ENCODE measurements at regions not wholly inside any gene's neighbourhood (a gene's known extent, or its start where the extent isn't known, plus 50 kb on each side); places are given as distances from the start of the nearest gene placed in this dataset.

DNA sequence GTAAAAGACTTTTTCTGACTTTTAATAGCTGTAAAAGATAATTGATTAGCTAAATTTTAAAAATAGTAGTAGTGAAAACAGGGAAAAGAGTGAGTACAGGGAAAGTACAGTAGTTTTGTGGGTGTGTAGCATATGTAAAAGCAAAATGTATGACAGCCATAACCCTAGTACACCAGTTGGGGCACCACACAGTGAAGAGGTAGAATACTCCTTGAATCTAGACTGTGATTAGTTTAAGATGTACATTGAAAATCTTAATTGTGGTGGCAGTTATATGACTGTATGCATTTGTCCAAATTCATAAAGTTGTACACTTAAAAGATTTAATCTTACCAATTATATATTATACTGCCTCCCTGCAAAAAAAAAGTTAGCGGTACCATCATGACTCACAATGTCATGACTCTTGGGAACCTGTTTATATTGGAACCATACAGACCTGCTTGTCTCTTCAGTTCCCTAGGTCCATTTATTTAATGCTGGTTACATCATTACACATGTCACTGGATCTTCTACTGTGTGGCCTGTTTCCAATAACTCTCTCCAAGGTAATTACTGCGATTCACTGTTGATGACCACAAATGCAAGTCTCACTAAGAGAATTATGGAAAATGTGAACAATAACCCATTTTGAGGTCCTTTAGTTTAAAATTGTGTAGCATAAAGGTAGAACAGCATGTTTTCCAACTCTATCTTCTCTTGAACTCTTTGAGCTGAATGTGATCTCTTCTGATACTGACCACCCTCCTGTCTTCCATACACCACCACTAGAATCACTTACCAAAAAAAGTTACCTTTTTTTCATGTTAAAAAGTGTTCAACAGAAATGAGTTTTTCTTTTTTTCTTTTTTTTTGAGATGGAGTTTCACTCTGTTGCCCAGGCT, 264.2 kb upstream of the AMIGO2 start:
- TF ChIP-seq FOXP2 (optimal IDR thresholded peaks at IDR 0.05; ENCODE audit: borderline replicate concordance, extremely low read depth, extremely low read length, insufficient read depth) (no peak), SIN3A (IDR thresholded peaks at IDR 0.05; ENCODE audit: borderline replicate concordance, insufficient read depth, low read length) (no peak), POLR2AphosphoS5 (IDR thresholded peaks at IDR 0.05; ENCODE audit: low read depth, low read length) (no peak), TAF1 (IDR thresholded peaks at IDR 0.05; ENCODE audit: borderline replicate concordance, insufficient read depth, low read length) (no peak)
- TF ChIP-seq, protein P1, sequence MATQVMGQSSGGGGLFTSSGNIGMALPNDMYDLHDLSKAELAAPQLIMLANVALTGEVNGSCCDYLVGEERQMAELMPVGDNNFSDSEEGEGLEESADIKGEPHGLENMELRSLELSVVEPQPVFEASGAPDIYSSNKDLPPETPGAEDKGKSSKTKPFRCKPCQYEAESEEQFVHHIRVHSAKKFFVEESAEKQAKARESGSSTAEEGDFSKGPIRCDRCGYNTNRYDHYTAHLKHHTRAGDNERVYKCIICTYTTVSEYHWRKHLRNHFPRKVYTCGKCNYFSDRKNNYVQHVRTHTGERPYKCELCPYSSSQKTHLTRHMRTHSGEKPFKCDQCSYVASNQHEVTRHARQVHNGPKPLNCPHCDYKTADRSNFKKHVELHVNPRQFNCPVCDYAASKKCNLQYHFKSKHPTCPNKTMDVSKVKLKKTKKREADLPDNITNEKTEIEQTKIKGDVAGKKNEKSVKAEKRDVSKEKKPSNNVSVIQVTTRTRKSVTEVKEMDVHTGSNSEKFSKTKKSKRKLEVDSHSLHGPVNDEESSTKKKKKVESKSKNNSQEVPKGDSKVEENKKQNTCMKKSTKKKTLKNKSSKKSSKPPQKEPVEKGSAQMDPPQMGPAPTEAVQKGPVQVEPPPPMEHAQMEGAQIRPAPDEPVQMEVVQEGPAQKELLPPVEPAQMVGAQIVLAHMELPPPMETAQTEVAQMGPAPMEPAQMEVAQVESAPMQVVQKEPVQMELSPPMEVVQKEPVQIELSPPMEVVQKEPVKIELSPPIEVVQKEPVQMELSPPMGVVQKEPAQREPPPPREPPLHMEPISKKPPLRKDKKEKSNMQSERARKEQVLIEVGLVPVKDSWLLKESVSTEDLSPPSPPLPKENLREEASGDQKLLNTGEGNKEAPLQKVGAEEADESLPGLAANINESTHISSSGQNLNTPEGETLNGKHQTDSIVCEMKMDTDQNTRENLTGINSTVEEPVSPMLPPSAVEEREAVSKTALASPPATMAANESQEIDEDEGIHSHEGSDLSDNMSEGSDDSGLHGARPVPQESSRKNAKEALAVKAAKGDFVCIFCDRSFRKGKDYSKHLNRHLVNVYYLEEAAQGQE (IDR thresholded peaks at IDR 0.05; ENCODE audit: insufficient read depth in 1 of 2, low read depth in 2 of 2, low read length in 2 of 2) = no peak

DNA sequence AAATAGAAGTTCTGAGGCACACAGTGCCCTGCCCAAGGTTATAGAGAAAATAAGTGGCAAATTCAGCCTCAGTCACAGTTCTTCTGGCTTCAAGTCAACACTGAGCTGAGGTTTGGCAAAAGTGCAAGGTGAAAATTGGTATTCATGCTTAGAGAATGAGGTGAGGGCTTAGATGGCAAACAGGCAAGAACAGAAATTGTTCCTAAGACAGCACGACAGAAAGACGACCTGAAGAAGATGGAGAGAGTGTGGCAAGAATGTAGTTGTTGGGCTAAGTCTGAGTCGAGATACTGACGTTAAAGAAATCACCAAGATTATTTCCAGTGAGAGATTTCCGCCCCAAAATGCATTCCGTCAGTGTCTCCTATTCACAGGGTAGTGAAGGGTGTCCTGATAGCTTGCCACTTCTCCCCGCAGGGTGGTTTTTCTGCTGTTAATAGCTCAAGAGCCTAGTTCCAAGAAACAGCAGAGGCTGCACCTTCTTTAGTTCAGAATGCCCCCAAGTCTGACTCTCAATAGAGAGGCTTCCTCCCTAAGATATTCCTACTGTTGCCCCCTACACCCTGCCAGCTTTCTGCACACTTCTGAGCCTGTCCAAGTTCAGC, 260.8 kb upstream of the AMIGO2 start:
- no peak for TF ChIP-seq SIN3A (IDR thresholded peaks at IDR 0.05; ENCODE audit: borderline replicate concordance, insufficient read depth, low read length)
- TF ChIP-seq, protein P1 (IDR thresholded peaks at IDR 0.05; ENCODE audit: insufficient read depth in 1 of 2, low read depth in 2 of 2, low read length in 2 of 2) = no peak

DNA sequence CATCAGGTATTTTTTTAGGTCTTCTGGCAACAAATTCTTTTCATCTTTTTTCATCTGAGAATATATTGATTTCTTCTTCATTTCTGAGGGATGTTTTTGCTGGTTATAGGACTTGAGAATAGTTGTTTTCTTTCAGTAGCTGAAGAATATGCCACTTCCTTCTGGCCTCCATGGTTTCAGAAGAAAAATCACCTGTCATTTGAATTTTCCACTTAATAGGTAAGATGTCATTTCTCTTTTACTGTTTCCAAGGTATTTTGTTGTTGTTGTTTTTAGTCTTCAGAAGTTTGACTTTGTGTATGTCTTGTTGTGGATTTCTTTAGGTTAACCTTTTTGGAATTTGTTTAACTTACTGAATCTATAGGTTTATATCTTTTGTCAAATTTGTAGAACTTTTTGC, 257.8 kb upstream of the AMIGO2 start:
- TF ChIP-seq, protein P1 (IDR thresholded peaks at IDR 0.05; ENCODE audit: insufficient read depth in 1 of 2, low read depth in 2 of 2, low read length in 2 of 2) = no peak
- TF ChIP-seq TAF1 (IDR thresholded peaks at IDR 0.05; ENCODE audit: borderline replicate concordance, insufficient read depth, low read length) (no peak), POLR2AphosphoS5 (IDR thresholded peaks at IDR 0.05; ENCODE audit: low read depth, low read length) (no peak), FOXP2 (optimal IDR thresholded peaks at IDR 0.05; ENCODE audit: borderline replicate concordance, extremely low read depth, extremely low read length, insufficient read depth) (no peak), SIN3A (IDR thresholded peaks at IDR 0.05; ENCODE audit: borderline replicate concordance, insufficient read depth, low read length) (no peak)

DNA sequence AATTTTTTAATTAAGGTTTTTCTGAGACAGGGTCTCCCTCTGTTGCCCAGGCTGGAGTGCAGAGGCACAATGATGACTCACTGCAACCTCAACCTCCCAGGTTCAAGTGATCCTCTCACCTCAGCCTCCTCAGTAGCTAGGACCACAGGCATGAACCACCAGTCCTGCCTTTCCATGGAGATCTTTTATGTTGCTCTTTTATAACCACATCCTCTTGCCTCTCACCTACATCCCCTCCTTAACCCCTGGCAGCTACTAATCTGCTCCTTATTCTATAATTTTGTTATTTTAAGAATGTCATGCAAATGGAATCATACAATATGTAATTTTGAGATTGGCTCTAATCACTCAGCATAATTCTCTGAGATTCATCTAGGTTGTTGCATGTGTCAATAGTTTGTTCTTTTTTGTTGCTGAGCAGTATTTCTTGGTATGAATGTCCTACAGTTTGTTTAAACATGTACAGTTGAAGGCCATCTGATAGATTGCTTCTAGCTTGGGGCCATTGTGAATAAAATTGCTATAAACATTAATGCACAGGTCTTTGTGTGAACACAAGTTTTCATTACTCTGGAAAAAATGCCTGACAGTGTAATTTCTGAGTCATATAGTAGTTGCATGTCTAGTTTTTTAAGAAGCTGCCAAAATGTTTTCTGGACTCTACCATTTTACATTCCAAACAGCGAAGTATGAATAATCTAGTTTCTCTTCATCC, 249.2 kb upstream of the AMIGO2 start:
- TF ChIP-seq SIN3A (IDR thresholded peaks at IDR 0.05; ENCODE audit: borderline replicate concordance, insufficient read depth, low read length) (no peak), TAF1 (IDR thresholded peaks at IDR 0.05; ENCODE audit: borderline replicate concordance, insufficient read depth, low read length) (no peak), FOXP2 (optimal IDR thresholded peaks at IDR 0.05; ENCODE audit: borderline replicate concordance, extremely low read depth, extremely low read length, insufficient read depth) (no peak), POLR2AphosphoS5 (IDR thresholded peaks at IDR 0.05; ENCODE audit: low read depth, low read length) (no peak)
- TF ChIP-seq, protein P1 (IDR thresholded peaks at IDR 0.05; ENCODE audit: insufficient read depth in 1 of 2, low read depth in 2 of 2, low read length in 2 of 2) = no peak
